ENCODE measurements at regions not wholly inside any gene's neighbourhood (a gene's known extent, or its start where the extent isn't known, plus 50 kb on each side); places are given as distances from the start of the nearest gene placed in this dataset.

DNA sequence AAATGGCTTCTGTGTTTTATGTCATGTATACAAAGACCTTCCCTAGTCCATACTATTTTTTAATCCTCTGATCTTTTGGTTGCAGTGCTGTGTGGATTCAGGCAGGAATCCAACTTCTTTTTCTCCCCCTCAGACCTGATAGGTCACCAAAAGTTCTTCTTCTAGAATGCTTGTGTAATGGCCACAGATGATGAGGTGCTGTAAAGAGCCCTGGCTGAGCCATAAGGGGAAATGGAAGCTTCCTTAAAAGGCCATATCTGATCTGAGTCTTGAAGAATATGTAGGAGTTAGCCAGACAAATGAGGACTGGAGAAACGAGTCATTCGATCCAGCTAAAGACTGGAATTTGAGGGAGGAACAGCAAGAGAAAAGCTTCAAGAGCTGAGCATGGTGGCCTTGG lies 353.9 kb downstream of the PCNX1 start:
- TF ChIP-seq, protein P1, sequence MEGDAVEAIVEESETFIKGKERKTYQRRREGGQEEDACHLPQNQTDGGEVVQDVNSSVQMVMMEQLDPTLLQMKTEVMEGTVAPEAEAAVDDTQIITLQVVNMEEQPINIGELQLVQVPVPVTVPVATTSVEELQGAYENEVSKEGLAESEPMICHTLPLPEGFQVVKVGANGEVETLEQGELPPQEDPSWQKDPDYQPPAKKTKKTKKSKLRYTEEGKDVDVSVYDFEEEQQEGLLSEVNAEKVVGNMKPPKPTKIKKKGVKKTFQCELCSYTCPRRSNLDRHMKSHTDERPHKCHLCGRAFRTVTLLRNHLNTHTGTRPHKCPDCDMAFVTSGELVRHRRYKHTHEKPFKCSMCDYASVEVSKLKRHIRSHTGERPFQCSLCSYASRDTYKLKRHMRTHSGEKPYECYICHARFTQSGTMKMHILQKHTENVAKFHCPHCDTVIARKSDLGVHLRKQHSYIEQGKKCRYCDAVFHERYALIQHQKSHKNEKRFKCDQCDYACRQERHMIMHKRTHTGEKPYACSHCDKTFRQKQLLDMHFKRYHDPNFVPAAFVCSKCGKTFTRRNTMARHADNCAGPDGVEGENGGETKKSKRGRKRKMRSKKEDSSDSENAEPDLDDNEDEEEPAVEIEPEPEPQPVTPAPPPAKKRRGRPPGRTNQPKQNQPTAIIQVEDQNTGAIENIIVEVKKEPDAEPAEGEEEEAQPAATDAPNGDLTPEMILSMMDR (IDR thresholded peaks at IDR 0.05): no peak
- no peak for TF ChIP-seq POLR2A (IDR thresholded peaks at IDR 0.05)

Data from stomach (tissue), 4 donors.